ENCODE measurements at regions not wholly inside any gene's neighbourhood (a gene's known extent, or its start where the extent isn't known, plus 50 kb on each side); places are given as distances from the start of the nearest gene placed in this dataset.

DNA sequence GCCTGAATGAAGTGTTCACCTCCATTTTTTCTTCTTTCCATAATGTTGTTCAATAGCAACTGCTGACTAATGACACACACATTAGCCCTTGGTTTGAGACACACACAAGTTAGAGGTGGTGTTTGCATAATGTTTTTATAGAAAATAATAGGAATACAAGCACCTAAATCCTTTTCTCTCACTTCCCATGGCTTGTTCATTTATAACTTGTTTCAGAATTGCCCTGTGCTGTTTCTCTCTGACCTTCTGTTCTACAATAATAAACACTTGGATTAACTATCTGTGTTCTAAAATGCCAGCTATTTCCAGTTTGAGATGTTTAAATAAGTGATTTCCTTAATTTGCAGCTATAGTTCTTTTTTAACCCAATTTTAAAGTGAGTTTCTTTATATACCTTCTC lies 525.1 kb upstream of the ROBO2 start:
- DNase-seq (ENCODE audit: low spot score), result no peak
- H3K36me3 ChIP-seq, result no peaks in the 10 kb centered on the region
- no peaks in the 10 kb centered on the region for H3F3A ChIP-seq (ENCODE audit: low read depth)
- no peak overlapping the region for H2AFZ ChIP-seq (replicated peaks)
- H3K27ac ChIP-seq, result no peak overlapping the region
- Mint-ChIP-seq H3K36me3 (no peaks in the 10 kb centered on the region), H3K9me3 (no peaks in the 10 kb centered on the region), H3K27me3 (ENCODE audit: insufficient read depth, low read depth) (no peaks in the 10 kb centered on the region), H3K4me3 (no peak overlapping the region), H3K27ac (no peak overlapping the region), H3K4me1 (no peaks in the 10 kb centered on the region)
- no peak overlapping the region for H3K9ac ChIP-seq
- H3K4me2 ChIP-seq, result no peak overlapping the region
- no peaks in the 10 kb centered on the region for H3K9me3 ChIP-seq (ENCODE audit: low read depth)
- no peaks in the 10 kb centered on the region for H3K79me2 ChIP-seq (ENCODE audit: low read depth)
- H4K20me1 ChIP-seq (ENCODE audit: low read depth), result no peaks in the 10 kb centered on the region
- H3K4me3 ChIP-seq, result no peak overlapping the region
- TF ChIP-seq EZH2 (IDR thresholded peaks at IDR 0.05) (no peak), EZH2phosphoT487 (IDR thresholded peaks at IDR 0.05) (no peak)
- TF ChIP-seq, protein P1, sequence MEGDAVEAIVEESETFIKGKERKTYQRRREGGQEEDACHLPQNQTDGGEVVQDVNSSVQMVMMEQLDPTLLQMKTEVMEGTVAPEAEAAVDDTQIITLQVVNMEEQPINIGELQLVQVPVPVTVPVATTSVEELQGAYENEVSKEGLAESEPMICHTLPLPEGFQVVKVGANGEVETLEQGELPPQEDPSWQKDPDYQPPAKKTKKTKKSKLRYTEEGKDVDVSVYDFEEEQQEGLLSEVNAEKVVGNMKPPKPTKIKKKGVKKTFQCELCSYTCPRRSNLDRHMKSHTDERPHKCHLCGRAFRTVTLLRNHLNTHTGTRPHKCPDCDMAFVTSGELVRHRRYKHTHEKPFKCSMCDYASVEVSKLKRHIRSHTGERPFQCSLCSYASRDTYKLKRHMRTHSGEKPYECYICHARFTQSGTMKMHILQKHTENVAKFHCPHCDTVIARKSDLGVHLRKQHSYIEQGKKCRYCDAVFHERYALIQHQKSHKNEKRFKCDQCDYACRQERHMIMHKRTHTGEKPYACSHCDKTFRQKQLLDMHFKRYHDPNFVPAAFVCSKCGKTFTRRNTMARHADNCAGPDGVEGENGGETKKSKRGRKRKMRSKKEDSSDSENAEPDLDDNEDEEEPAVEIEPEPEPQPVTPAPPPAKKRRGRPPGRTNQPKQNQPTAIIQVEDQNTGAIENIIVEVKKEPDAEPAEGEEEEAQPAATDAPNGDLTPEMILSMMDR (IDR thresholded peaks at IDR 0.05), result no peak
- H3K27me3 ChIP-seq, result no peaks in the 10 kb centered on the region
- no peaks in the 10 kb centered on the region for H3K4me1 ChIP-seq

DNA sequence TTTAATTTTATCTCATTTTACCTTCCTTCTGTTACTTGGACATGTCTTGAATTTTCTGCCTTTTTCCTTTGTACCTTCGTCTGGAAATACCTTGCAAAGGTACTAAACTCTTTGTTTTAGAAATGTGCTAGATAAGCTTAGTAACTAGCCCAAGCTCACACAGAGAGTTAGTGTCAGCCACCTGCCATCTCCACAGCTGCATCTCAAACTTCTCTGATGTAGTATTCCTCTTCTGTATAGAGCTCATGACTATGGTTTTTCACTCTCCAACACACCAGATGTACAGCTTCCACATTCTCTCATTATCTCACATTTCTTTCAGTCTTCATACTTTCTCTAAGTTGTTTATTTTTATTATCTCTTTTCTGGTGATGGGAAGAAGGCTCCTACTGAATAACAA lies 516.6 kb upstream of the ROBO2 start:
- no peak overlapping the region for H3K4me2 ChIP-seq
- Mint-ChIP-seq H3K36me3 (no peaks in the 10 kb centered on the region), H3K4me3 (no peak overlapping the region), H3K9me3 (no peaks in the 10 kb centered on the region), H3K4me1 (no peaks in the 10 kb centered on the region), H3K27ac (no peak overlapping the region), H3K27me3 (ENCODE audit: insufficient read depth, low read depth) (no peaks in the 10 kb centered on the region)
- no peaks in the 10 kb centered on the region for H3K27me3 ChIP-seq
- no peaks in the 10 kb centered on the region for H3K36me3 ChIP-seq
- DNase-seq (ENCODE audit: low spot score), result no peak
- H3K4me3 ChIP-seq, result no peak overlapping the region
- H4K20me1 ChIP-seq (ENCODE audit: low read depth), result no peaks in the 10 kb centered on the region
- no peaks in the 10 kb centered on the region for H3K9me3 ChIP-seq (ENCODE audit: low read depth)
- no peaks in the 10 kb centered on the region for H3K4me1 ChIP-seq
- no peak overlapping the region for H3K27ac ChIP-seq
- no peak overlapping the region for H2AFZ ChIP-seq (replicated peaks)
- no peaks in the 10 kb centered on the region for H3K79me2 ChIP-seq (ENCODE audit: low read depth)
- no peak for TF ChIP-seq EZH2 (IDR thresholded peaks at IDR 0.05)
- no peak for TF ChIP-seq EZH2phosphoT487 (IDR thresholded peaks at IDR 0.05)
- TF ChIP-seq, protein P1 (IDR thresholded peaks at IDR 0.05), result no peak
- H3K9ac ChIP-seq, result no peak overlapping the region
- H3F3A ChIP-seq (ENCODE audit: low read depth), result no peaks in the 10 kb centered on the region

DNA sequence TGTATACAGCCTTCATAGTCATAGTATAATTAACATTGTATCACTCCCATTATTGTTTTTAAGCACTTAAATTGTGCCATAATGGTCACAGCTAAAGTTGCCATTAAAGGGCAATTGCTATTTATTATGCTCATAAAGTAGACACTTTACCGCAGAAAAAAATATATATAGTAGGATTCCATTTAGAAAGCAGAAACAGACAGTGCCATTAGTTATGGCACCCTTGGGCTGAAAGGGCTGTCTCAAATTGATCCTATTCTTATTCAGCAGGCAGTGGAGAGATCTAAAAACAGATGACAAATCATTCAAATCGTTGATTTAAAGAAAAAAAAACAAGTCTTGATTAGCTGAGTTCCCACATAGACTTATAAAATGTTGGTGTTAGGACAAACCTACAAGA lies 514.2 kb upstream of the ROBO2 start:
- TF ChIP-seq, protein P1 (IDR thresholded peaks at IDR 0.05), result no peak
- TF ChIP-seq EZH2 (IDR thresholded peaks at IDR 0.05) (no peak), EZH2phosphoT487 (IDR thresholded peaks at IDR 0.05) (no peak)
- Mint-ChIP-seq H3K9me3 (no peaks in the 10 kb centered on the region), H3K4me3 (no peak overlapping the region), H3K27ac (no peak overlapping the region), H3K27me3 (ENCODE audit: insufficient read depth, low read depth) (no peaks in the 10 kb centered on the region), H3K4me1 (no peaks in the 10 kb centered on the region), H3K36me3 (no peaks in the 10 kb centered on the region)
- Histone ChIP-seq H3K36me3 (no peaks in the 10 kb centered on the region), H3K4me3 (no peak overlapping the region), H3K9me3 (ENCODE audit: low read depth) (no peaks in the 10 kb centered on the region), H2AFZ (replicated peaks) (no peak overlapping the region), H3K9ac (no peak overlapping the region), H4K20me1 (ENCODE audit: low read depth) (no peaks in the 10 kb centered on the region), H3K27ac (no peak overlapping the region), H3K27me3 (no peaks in the 10 kb centered on the region), H3K4me1 (no peaks in the 10 kb centered on the region), H3F3A (ENCODE audit: low read depth) (no peaks in the 10 kb centered on the region), H3K4me2 (no peak overlapping the region), H3K79me2 (ENCODE audit: low read depth) (no peaks in the 10 kb centered on the region)
- no peak for DNase-seq (ENCODE audit: low spot score)

DNA sequence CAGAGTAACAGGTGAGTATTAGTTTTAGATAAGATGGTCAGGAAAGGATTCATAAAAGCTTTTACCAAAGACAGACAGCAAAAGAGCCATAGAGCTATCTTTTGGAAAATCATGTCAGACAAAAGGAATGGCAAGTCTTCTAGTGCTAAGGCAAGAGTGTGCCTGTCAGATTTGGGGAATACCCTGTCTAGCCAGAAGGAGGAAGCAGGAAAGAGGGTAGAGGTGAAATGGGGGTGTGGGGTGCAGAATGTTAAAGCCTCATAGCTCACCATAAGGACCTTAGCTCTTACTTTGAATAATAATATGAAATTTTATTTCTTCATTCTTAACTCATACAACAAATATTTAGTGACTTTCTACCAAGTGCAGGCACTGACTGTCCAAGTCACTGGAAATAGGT lies 512.1 kb upstream of the ROBO2 start:
- no peaks in the 10 kb centered on the region for H3K27me3 ChIP-seq
- no peaks in the 10 kb centered on the region for H3K36me3 Mint-ChIP-seq
- H2AFZ ChIP-seq (replicated peaks), result no peak overlapping the region
- H3K27ac Mint-ChIP-seq, result no peak overlapping the region
- no peak overlapping the region for H3K4me3 Mint-ChIP-seq
- peaks cover 8% of the 10 kb centered on the region for H3K4me1 ChIP-seq
- H3K27me3 Mint-ChIP-seq (ENCODE audit: insufficient read depth, low read depth), result peaks cover 2% of the 10 kb centered on the region
- H3K79me2 ChIP-seq (ENCODE audit: low read depth), result no peaks in the 10 kb centered on the region
- no peaks in the 10 kb centered on the region for H4K20me1 ChIP-seq (ENCODE audit: low read depth)
- no peaks in the 10 kb centered on the region for H3F3A ChIP-seq (ENCODE audit: low read depth)
- peaks cover 8% of the 10 kb centered on the region for H3K4me1 Mint-ChIP-seq
- no peak overlapping the region for H3K4me3 ChIP-seq
- H3K27ac ChIP-seq, result no peak overlapping the region
- no peak overlapping the region for H3K4me2 ChIP-seq
- DNase-seq (ENCODE audit: low spot score), result no peak
- no peak for TF ChIP-seq EZH2 (IDR thresholded peaks at IDR 0.05)
- TF ChIP-seq, protein P1 (IDR thresholded peaks at IDR 0.05), result no peak
- TF ChIP-seq EZH2phosphoT487 (IDR thresholded peaks at IDR 0.05), result no peak
- H3K9me3 ChIP-seq (ENCODE audit: low read depth), result no peaks in the 10 kb centered on the region
- H3K9me3 Mint-ChIP-seq, result no peaks in the 10 kb centered on the region
- no peaks in the 10 kb centered on the region for H3K36me3 ChIP-seq
- H3K9ac ChIP-seq, result no peak overlapping the region
